ENCODE measurements at regions not wholly inside any gene's neighbourhood (a gene's known extent, or its start where the extent isn't known, plus 50 kb on each side); places are given as distances from the start of the nearest gene placed in this dataset.
"Not testable (repeated sequence)": the region's sequence is repeated elsewhere in the genome, so short reads cannot be mapped to it uniquely, and the experiment has no call there.

GRCh38 chr4:137360761-137361160 is 171.5 kb downstream of the PCDH18 start:
- no peak for DNase-seq (ENCODE audit: extremely low read depth, low read depth)
- TF ChIP-seq CTCF (IDR thresholded peaks at IDR 0.05; ENCODE audit: low read depth, low read length), result no peak

- TF ChIP-seq CTCF (IDR thresholded peaks at IDR 0.05; ENCODE audit: low read depth, low read length), result no peak
- peak; percentile 81 for DNase-seq (ENCODE audit: extremely low read depth, low read depth)
Measured at GRCh38 chr4:137359691-137360315, 172.5 kb downstream of the PCDH18 start.

- not testable (repeated sequence) for DNase-seq (ENCODE audit: extremely low read depth, low read depth)
Measured at GRCh38 chr4:137354562-137354961, 177.7 kb downstream of the PCDH18 start.

GRCh38 chr4:137347371-137347770 is 184.9 kb downstream of the PCDH18 start:
- no peak for DNase-seq (ENCODE audit: extremely low read depth, low read depth)
- TF ChIP-seq CTCF (IDR thresholded peaks at IDR 0.05; ENCODE audit: low read depth, low read length), result no peak

- DNase-seq (ENCODE audit: extremely low read depth, low read depth), result no peak
- TF ChIP-seq CTCF (IDR thresholded peaks at IDR 0.05; ENCODE audit: low read depth, low read length), result no peak
Measured at GRCh38 chr4:137345597-137345996, 186.7 kb downstream of the PCDH18 start.

- TF ChIP-seq CTCF (IDR thresholded peaks at IDR 0.05; ENCODE audit: low read depth, low read length), result no peak
- no peak for DNase-seq (ENCODE audit: extremely low read depth, low read depth)
Measured at GRCh38 chr4:137343221-137343620, 189.1 kb downstream of the PCDH18 start.

GRCh38 chr4:137333031-137333430 is 199.3 kb downstream of the PCDH18 start:
- DNase-seq (ENCODE audit: extremely low read depth, low read depth), result no peak
- no peak for TF ChIP-seq CTCF (IDR thresholded peaks at IDR 0.05; ENCODE audit: low read depth, low read length)

- no peak for TF ChIP-seq CTCF (IDR thresholded peaks at IDR 0.05; ENCODE audit: low read depth, low read length)
- no peak for DNase-seq (ENCODE audit: extremely low read depth, low read depth)
Measured at GRCh38 chr4:137312257-137312656, 220.0 kb downstream of the PCDH18 start.

All from AG09319 (cell line).